Endothelial cell of umbilical vein (primary cell): ENCODE measurements at regions not wholly inside any gene's neighbourhood (a gene's known extent, or its start where the extent isn't known, plus 50 kb on each side); places are given as distances from the start of the nearest gene placed in this dataset.

Experiments used
- BruUV-seq: library from RNA; stranded (reverse); fragments of 400-500 nt; replicated peaks from 2 replicates; lab custom pipeline; 2021; lab: Mats Ljungman, UMichigan
- CTCF ChIA-PET: fragments of 300-600, 350-600 bp; sonication (Branson Sonifier 250); formaldehyde crosslinking; loops from one replicate; lab custom pipeline; 2021; ENCODE audit warnings: antibody characterized with exemption, inconsistent platforms; lab: Charles Lee
- POLR2A ChIA-PET: fragments of 300-600, 350-600 bp; sonication (Branson Sonifier 250); formaldehyde crosslinking; loops from one replicate; lab custom pipeline; 2021; ENCODE audit warnings: antibody characterized with exemption, inconsistent platforms; lab: Charles Lee
- DNase-seq: peaks from one replicate; pipeline ENCODE4 v3.0.0-alpha.2; 2011; ENCODE audit warnings: low read depth, low spot score
- FAIRE-seq: peaks from 2 replicates; lab custom pipeline; 2011; peaks lifted over from hg19 to GRCh38; lab: Jason Lieb, UNC
- H2AFZ ChIP-seq: 2 replicates; pipeline ENCODE4 v1.6.0; 2012; ENCODE audit warnings: low read depth, low read length, control low read depth, inconsistent platforms
- H3K27ac ChIP-seq: 2 replicates; pipeline ENCODE4 v1.5.1; 2011; ENCODE audit warnings: low read depth, mild to moderate bottlenecking, control low read depth, low read length, moderate library complexity; ENCODE audit not compliant: insufficient read depth
- H3K27me3 ChIP-seq, 2 experiments: 2 replicates each; pipeline versions ENCODE4 v1.6.0 to v1.6.1; 2011; ENCODE audit warnings: low read length in 2 of 2, mixed read lengths in 1 of 2; ENCODE audit not compliant: control insufficient read depth in 2 of 2, insufficient read depth in 2 of 2
- H3K36me3 ChIP-seq, 2 experiments: 2 replicates in 1 of 2; 3 replicates in 1 of 2; pipeline ENCODE4 v1.5.1; 2011; ENCODE audit warnings: low read length in 2 of 2, mild to moderate bottlenecking in 1 of 2, moderate library complexity in 1 of 2; ENCODE audit not compliant: control insufficient read depth in 2 of 2, insufficient read depth in 2 of 2; ENCODE audit errors: extremely low read depth in 1 of 2
- H3K4me1 ChIP-seq: 3 replicates; pipeline ENCODE4 v1.5.1; 2011; ENCODE audit warnings: mild to moderate bottlenecking, low read length; ENCODE audit not compliant: control insufficient read depth, insufficient read depth; ENCODE audit errors: extremely low read depth
- H3K4me2 ChIP-seq: 2 replicates; pipeline ENCODE4 v1.6.1; 2011; ENCODE audit warnings: low read length, control low read depth, mixed read lengths; ENCODE audit not compliant: insufficient read depth
- H3K4me3 ChIP-seq, 3 experiments: fragments of 200-600 bp in 1 of 3; sonication (generic), shearing (Covaris generic) in 1 of 3; replicated peaks in 1 of 3; 2 replicates each; pipeline ENCODE4 v1.5.1; 2011 to 2016; ENCODE audit warnings: control low read depth in 3 of 3, low read length in 3 of 3, mild to moderate bottlenecking in 2 of 3, inconsistent platforms in 1 of 3, low read depth in 1 of 3, moderate library complexity in 1 of 3; ENCODE audit not compliant: insufficient read depth in 1 of 3
- H3K79me2 ChIP-seq: 2 replicates; pipeline ENCODE4 v1.6.0; 2012; ENCODE audit warnings: low read length, inconsistent platforms; ENCODE audit not compliant: control insufficient read depth, insufficient read depth
- H3K9ac ChIP-seq: replicated peaks from 2 replicates; pipeline ENCODE3; 2011; ENCODE audit warnings: low read length, control low read depth; ENCODE audit not compliant: insufficient read depth; ENCODE audit errors: extremely low read depth
- H3K9me1 ChIP-seq: replicated peaks from 3 replicates; pipeline ENCODE4 v1.6.0; 2011; ENCODE audit warnings: mild to moderate bottlenecking, low read length; ENCODE audit not compliant: control insufficient read depth, insufficient read depth; ENCODE audit errors: extremely low read depth
- H3K9me3 ChIP-seq: replicated peaks from 2 replicates; pipeline ENCODE4 v1.5.1; 2012; ENCODE audit warnings: low read length, inconsistent platforms; ENCODE audit not compliant: control insufficient read depth, insufficient read depth
- H4K20me1 ChIP-seq: replicated peaks from 2 replicates; pipeline ENCODE3; 2011; ENCODE audit warnings: mild to moderate bottlenecking, low read length; ENCODE audit not compliant: control insufficient read depth, insufficient read depth; ENCODE audit errors: extremely low read depth
- EZH2 ChIP-seq: IDR thresholded peaks from 2 replicates; pipeline ENCODE4 v1.6.1; 2012; ENCODE audit warnings: borderline replicate concordance, low read depth, mild to moderate bottlenecking, moderate library complexity, low read length, inconsistent platforms; ENCODE audit not compliant: severe bottlenecking
- FOS ChIP-seq: IDR thresholded peaks from 2 replicates; pipeline ENCODE4 v1.6.1; 2011; ENCODE audit warnings: mild to moderate bottlenecking, low read length, moderate library complexity, borderline replicate concordance; ENCODE audit not compliant: insufficient read depth
- GATA2 ChIP-seq: IDR thresholded peaks from 2 replicates; pipeline ENCODE4 v1.7.0; 2011; ENCODE audit warnings: low read depth, mild to moderate bottlenecking, moderate library complexity, mixed read lengths, low read length; ENCODE audit not compliant: insufficient read length, insufficient read depth
- JUN ChIP-seq: IDR thresholded peaks from 2 replicates; pipeline ENCODE4 v1.6.1; 2011; ENCODE audit warnings: borderline replicate concordance, low read depth; ENCODE audit not compliant: insufficient read length, insufficient read depth
- MYC ChIP-seq: IDR thresholded peaks from one replicate; pipeline ENCODE4 v1.6.1; 2011; ENCODE audit warnings: mild to moderate bottlenecking, low read depth, low read length
- POLR2A ChIP-seq: IDR thresholded peaks from 2 replicates; pipeline ENCODE4 v1.6.1; 2012; ENCODE audit warnings: low read depth, mild to moderate bottlenecking, control low read depth, low read length
- POLR2AphosphoS5 ChIP-seq: IDR thresholded peaks from 2 replicates; pipeline ENCODE4 v1.6.1; 2012; ENCODE audit warnings: low read depth, mild to moderate bottlenecking, control low read depth, low read length, moderate library complexity; ENCODE audit not compliant: insufficient read depth
- dilution Hi-C: fragments of 300-500 bp; cut with MboI; formaldehyde crosslinking; loops from one replicate; pipeline ENCODE4 v1.15.0; 2019; ENCODE audit warnings: low sequenced_read_pairs; ENCODE audit not compliant: extremely low pct_ligation_motif_present
- intact Hi-C: fragments of 100-400 bp; cut with micrococcal nuclease; formaldehyde crosslinking; loops from one replicate; pipeline ENCODE4 v1.10.0; 2022
- TF ChIP-seq, protein P1 (sequence below), 2 donors: IDR thresholded peaks; 1 replicate in 1 of 2; 2 replicates in 1 of 2; pipeline ENCODE4 v1.5.1; 2011; ENCODE audit warnings: low read length in 2 of 2, mild to moderate bottlenecking in 2 of 2, moderate library complexity in 2 of 2, control low read depth in 1 of 2, inconsistent platforms in 1 of 2, low read depth in 1 of 2; ENCODE audit not compliant: insufficient read depth in 1 of 2; ENCODE audit errors: extremely low read depth in 1 of 2
- TF ChIP-seq, protein P2 (sequence below): IDR thresholded peaks from 2 replicates; pipeline ENCODE4 v1.6.1; 2011; ENCODE audit not compliant: insufficient read depth, insufficient read length

DNA sequence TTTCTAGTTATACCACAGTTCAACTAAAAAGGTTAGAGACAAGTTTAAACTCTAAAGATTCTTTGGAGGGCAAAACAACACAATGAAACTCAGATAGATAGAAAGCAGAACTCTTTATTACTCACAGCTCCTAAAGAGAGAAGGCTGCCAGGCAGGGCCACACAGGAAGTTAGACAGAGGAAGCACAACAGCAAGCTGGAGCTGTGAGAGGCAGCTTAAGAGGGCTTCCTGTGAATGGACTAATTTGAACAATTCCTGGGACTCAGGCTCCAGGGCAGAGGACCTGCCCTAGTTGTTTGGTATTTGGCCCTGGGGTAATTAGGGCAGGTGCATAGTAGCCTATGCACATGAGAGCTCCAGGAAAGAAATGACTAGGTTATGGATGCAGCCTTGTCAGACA, 803.6 kb downstream of the DIAPH3 start:
- ChIA-PET POLR2A (no interaction called here), CTCF (interaction anchor here (1.0 to 2.3 kb wide), 7 partner anchors 9 to 61 kb away, joined by 3 to 10 read pairs (median 4); no protein-coding TSS in a partner anchor)
- H3K36me3 ChIP-seq: no peaks in the 10 kb centered on the region
- FAIRE-seq: peak; percentile 54
- TF ChIP-seq FOS: no peak
- no peak for TF ChIP-seq JUN
- no peak for TF ChIP-seq POLR2A
- no peak for TF ChIP-seq EZH2
- TF ChIP-seq POLR2AphosphoS5: no peak
- TF ChIP-seq GATA2: no peak
- TF ChIP-seq MYC: no peak
- TF ChIP-seq, protein P1, sequence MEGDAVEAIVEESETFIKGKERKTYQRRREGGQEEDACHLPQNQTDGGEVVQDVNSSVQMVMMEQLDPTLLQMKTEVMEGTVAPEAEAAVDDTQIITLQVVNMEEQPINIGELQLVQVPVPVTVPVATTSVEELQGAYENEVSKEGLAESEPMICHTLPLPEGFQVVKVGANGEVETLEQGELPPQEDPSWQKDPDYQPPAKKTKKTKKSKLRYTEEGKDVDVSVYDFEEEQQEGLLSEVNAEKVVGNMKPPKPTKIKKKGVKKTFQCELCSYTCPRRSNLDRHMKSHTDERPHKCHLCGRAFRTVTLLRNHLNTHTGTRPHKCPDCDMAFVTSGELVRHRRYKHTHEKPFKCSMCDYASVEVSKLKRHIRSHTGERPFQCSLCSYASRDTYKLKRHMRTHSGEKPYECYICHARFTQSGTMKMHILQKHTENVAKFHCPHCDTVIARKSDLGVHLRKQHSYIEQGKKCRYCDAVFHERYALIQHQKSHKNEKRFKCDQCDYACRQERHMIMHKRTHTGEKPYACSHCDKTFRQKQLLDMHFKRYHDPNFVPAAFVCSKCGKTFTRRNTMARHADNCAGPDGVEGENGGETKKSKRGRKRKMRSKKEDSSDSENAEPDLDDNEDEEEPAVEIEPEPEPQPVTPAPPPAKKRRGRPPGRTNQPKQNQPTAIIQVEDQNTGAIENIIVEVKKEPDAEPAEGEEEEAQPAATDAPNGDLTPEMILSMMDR (IDR thresholded peaks at IDR 0.05; ENCODE audit: extremely low read depth in 1 of 2, insufficient read depth in 1 of 2, low read depth in 1 of 2, low read length in 2 of 2): no peak
- TF ChIP-seq, protein P2, sequence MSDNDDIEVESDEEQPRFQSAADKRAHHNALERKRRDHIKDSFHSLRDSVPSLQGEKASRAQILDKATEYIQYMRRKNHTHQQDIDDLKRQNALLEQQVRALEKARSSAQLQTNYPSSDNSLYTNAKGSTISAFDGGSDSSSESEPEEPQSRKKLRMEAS: no peak
- H3K79me2 ChIP-seq: no peaks in the 10 kb centered on the region
- H3K9me3 ChIP-seq: no peaks in the 10 kb centered on the region
- intact Hi-C loops (no loop called here), dilution Hi-C loops (no loop called here)
- no TSS peak for BruUV-seq
- H4K20me1 ChIP-seq: no peaks in the 10 kb centered on the region
- peak overlapping the region; percentile 28 for H3K4me2 ChIP-seq
- H3K27me3 ChIP-seq: no peaks in the 10 kb centered on the region
- no peak overlapping the region for H3K27ac ChIP-seq
- no peaks in the 10 kb centered on the region for H3K9me1 ChIP-seq
- H2AFZ ChIP-seq: peak overlapping the region; percentile 71
- no peak overlapping the region for H3K4me3 ChIP-seq
- DNase-seq: peak; percentile 59
- no peak overlapping the region for H3K9ac ChIP-seq
- peaks cover 21% of the 10 kb centered on the region for H3K4me1 ChIP-seq
